Thyroid gland (tissue), 4 donors: ENCODE measurements at regions not wholly inside any gene's neighbourhood (a gene's known extent, or its start where the extent isn't known, plus 50 kb on each side); places are given as distances from the start of the nearest gene placed in this dataset.

Source experiments
- CTCF ChIP-seq, 6 experiments: fragments of 200-600 bp in 3 of 6; fragments of 450-650 bp in 3 of 6; sonication (generic) in 3 of 6; IDR thresholded peaks; one replicate each; pipeline ENCODE4 v1.5.1; 2016 to 2019; ENCODE audit warnings: antibody characterized with exemption in 6 of 6, mild to moderate bottlenecking in 2 of 6, inconsistent platforms in 1 of 6, moderate library complexity in 1 of 6
- POLR2A ChIP-seq, 2 donors: fragments of 450-650 bp; IDR thresholded peaks; one replicate each; pipeline ENCODE4 v1.6.1; 2017; ENCODE audit warnings: antibody characterized with exemption in 2 of 2, mild to moderate bottlenecking in 2 of 2, moderate library complexity in 1 of 2

- TF ChIP-seq CTCF (IDR thresholded peaks at IDR 0.05) (no peak), POLR2A (IDR thresholded peaks at IDR 0.05) (no peak)
Measured at GRCh38 chr15:47917881-47918280, 200.6 kb downstream of the SEMA6D start.
